A549 (cell line): ENCODE measurements at regions not wholly inside any gene's neighbourhood (a gene's known extent, or its start where the extent isn't known, plus 50 kb on each side); places are given as distances from the start of the nearest gene placed in this dataset.

ENCODE experiments used
- MAFK ChIP-seq: fragments of 450-650 bp; IDR thresholded peaks from 2 replicates; pipeline ENCODE4 v1.6.1; 2014; ENCODE audit not compliant: partially characterized antibody
- TF ChIP-seq, protein P1 (sequence below): fragments of >200 bp; sonication (Bioruptor Twin); formaldehyde crosslinking; IDR thresholded peaks from 3 replicates; pipeline ENCODE4 v1.5.1; 2016

DNA sequence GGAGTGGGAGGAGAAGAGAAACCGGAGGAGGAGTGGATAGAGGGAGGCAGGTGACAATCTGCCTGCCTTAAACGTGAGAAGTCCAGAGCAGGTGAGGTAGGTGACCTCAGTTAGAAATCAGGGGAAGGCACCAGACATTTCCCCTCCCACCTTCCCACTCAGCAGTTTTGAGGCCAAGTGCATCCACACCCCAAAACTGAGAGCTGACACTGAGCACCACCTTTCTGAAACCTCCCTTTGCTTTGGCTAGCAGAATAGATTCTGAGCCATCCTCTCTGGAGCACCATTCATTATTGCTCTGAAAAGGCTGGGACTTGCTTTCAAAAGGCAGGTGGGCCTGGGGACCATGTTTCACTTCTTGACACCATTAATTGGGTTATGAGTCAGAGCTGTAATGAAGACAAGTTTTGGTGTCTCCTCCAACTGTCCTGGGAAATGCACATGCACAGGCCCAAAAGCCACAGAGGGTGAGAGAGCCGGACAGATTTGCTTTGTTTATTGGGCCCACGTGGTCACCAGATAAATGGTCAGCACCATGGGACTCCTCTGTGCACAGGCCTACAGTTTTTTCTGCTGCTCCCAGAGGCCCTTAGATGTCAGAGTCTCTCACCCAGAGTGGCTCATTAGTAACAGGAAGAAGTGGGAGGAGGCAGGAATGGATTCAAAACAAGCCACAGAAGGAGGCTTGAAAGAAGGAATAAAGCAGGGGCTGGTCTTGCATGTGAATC is 314.7 kb downstream of the TLE1 start:
- TF ChIP-seq, protein P1, sequence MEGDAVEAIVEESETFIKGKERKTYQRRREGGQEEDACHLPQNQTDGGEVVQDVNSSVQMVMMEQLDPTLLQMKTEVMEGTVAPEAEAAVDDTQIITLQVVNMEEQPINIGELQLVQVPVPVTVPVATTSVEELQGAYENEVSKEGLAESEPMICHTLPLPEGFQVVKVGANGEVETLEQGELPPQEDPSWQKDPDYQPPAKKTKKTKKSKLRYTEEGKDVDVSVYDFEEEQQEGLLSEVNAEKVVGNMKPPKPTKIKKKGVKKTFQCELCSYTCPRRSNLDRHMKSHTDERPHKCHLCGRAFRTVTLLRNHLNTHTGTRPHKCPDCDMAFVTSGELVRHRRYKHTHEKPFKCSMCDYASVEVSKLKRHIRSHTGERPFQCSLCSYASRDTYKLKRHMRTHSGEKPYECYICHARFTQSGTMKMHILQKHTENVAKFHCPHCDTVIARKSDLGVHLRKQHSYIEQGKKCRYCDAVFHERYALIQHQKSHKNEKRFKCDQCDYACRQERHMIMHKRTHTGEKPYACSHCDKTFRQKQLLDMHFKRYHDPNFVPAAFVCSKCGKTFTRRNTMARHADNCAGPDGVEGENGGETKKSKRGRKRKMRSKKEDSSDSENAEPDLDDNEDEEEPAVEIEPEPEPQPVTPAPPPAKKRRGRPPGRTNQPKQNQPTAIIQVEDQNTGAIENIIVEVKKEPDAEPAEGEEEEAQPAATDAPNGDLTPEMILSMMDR: no peak
- TF ChIP-seq MAFK: no peak
